ENCODE measurements at regions not wholly inside any gene's neighbourhood (a gene's known extent, or its start where the extent isn't known, plus 50 kb on each side); places are given as distances from the start of the nearest gene placed in this dataset.

GRCh38 chr18:9029131-9029530, 73.4 kb upstream of the NDUFV2 start:
- TF ChIP-seq CREB5 (CRISPR knock-in tag; IDR thresholded peaks at IDR 0.05; ENCODE audit: low read depth), result no peak
- TF ChIP-seq RARB (CRISPR knock-in tag; IDR thresholded peaks at IDR 0.05), result no peak
- no peak for TF ChIP-seq ZFP30 (CRISPR knock-in tag; IDR thresholded peaks at IDR 0.05)

Measured in SK-N-SH treated with all-trans-retinoic acid at 6 μM for 48 hours (cell line).